Keratinocyte (primary cell): ENCODE measurements at regions not wholly inside any gene's neighbourhood (a gene's known extent, or its start where the extent isn't known, plus 50 kb on each side); places are given as distances from the start of the nearest gene placed in this dataset.

ENCODE experiments used
- DNase-seq: peaks from one replicate; pipeline ENCODE4 v3.0.0-alpha.2; 2011; ENCODE audit warnings: low read depth, missing footprints, low spot score
- FAIRE-seq: peaks from 2 replicates; lab custom pipeline; 2011; peaks lifted over from hg19 to GRCh38; lab: Jason Lieb, UNC
- H2AFZ ChIP-seq: 2 replicates; pipeline ENCODE4 v1.6.0; 2012; ENCODE audit warnings: low read length, control low read depth, inconsistent platforms; ENCODE audit not compliant: control insufficient read depth
- H3K27ac ChIP-seq: 2 replicates; pipeline ENCODE4 v1.5.1; 2011; ENCODE audit warnings: low read length; ENCODE audit not compliant: control insufficient read depth, insufficient read depth
- H3K27me3 ChIP-seq: 3 replicates; pipeline ENCODE4 v1.6.0; 2011; ENCODE audit warnings: low read length; ENCODE audit not compliant: control insufficient read depth, insufficient read depth; ENCODE audit errors: extremely low read depth
- H3K36me3 ChIP-seq, 2 experiments: 2 replicates in 1 of 2; 3 replicates in 1 of 2; pipeline ENCODE4 v1.5.1; 2011; ENCODE audit warnings: low read length in 2 of 2, mild to moderate bottlenecking in 1 of 2; ENCODE audit not compliant: control insufficient read depth in 2 of 2, insufficient read depth in 2 of 2; ENCODE audit errors: extremely low read depth in 1 of 2
- H3K4me1 ChIP-seq: 3 replicates; pipeline ENCODE4 v1.5.1; 2011; ENCODE audit warnings: low read length; ENCODE audit not compliant: control insufficient read depth, insufficient read depth; ENCODE audit errors: extremely low read depth
- H3K4me2 ChIP-seq: 3 replicates; pipeline ENCODE4 v1.6.0; 2011; ENCODE audit warnings: low read depth, low read length; ENCODE audit not compliant: control insufficient read depth, insufficient read depth; ENCODE audit errors: extremely low read depth
- H3K4me3 ChIP-seq, 3 experiments: fragments of 200-600 bp in 1 of 3; sonication (generic) in 1 of 3; 2 replicates in 2 of 3; 3 replicates in 1 of 3; pipeline ENCODE4 v1.5.1; 2011 to 2016; ENCODE audit warnings: low read length in 3 of 3, mild to moderate bottlenecking in 3 of 3, control low read depth in 2 of 3, inconsistent platforms in 1 of 3, low read depth in 1 of 3, mixed read lengths in 1 of 3, mixed run types in 1 of 3, moderate library complexity in 1 of 3; ENCODE audit not compliant: control insufficient read depth in 2 of 3, insufficient read depth in 2 of 3; ENCODE audit errors: extremely low read depth in 1 of 3
- H3K79me2 ChIP-seq: 2 replicates; pipeline ENCODE4 v1.6.0; 2012; ENCODE audit warnings: low read length; ENCODE audit not compliant: control insufficient read depth, insufficient read depth
- H3K9ac ChIP-seq: 3 replicates; pipeline ENCODE4 v1.6.0; 2011; ENCODE audit warnings: low read length; ENCODE audit not compliant: control insufficient read depth, insufficient read depth; ENCODE audit errors: extremely low read depth
- H3K9me1 ChIP-seq: 3 replicates; pipeline ENCODE4 v1.6.0; 2011; ENCODE audit warnings: low read length; ENCODE audit not compliant: control insufficient read depth, insufficient read depth; ENCODE audit errors: extremely low read depth
- H3K9me3 ChIP-seq: 2 replicates; pipeline ENCODE4 v1.5.1; 2012; ENCODE audit warnings: low read depth, low read length; ENCODE audit not compliant: control insufficient read depth
- H4K20me1 ChIP-seq: 3 replicates; pipeline ENCODE4 v1.6.0; 2011; ENCODE audit warnings: low read length; ENCODE audit not compliant: control insufficient read depth, insufficient read depth; ENCODE audit errors: extremely low read depth
- EZH2 ChIP-seq: IDR thresholded peaks from one replicate; pipeline ENCODE4 v1.6.1; 2012; ENCODE audit warnings: inconsistent platforms, mild to moderate bottlenecking, low read length, moderate library complexity
- dilution Hi-C: fragments of 300-500 bp; cut with MboI; formaldehyde crosslinking; loops from one replicate; pipeline ENCODE4 v1.7.0; 2020; ENCODE audit warnings: low sequenced_read_pairs; ENCODE audit not compliant: extremely low pct_ligation_motif_present
- TF ChIP-seq, protein P1 (sequence below), 3 experiments: IDR thresholded peaks in 1 of 3; conservative IDR thresholded peaks in 1 of 3; optimal IDR thresholded peaks in 1 of 3; 2 replicates in 2 of 3; 3 replicates in 1 of 3; pipeline versions ENCODE3 to v1.5.1; 2011; ENCODE audit warnings: low read length in 3 of 3, mild to moderate bottlenecking in 3 of 3, moderate library complexity in 2 of 3, control low read depth in 1 of 3, inconsistent platforms in 1 of 3; ENCODE audit not compliant: insufficient read depth in 2 of 3; ENCODE audit errors: extremely low read depth in 1 of 3

DNA sequence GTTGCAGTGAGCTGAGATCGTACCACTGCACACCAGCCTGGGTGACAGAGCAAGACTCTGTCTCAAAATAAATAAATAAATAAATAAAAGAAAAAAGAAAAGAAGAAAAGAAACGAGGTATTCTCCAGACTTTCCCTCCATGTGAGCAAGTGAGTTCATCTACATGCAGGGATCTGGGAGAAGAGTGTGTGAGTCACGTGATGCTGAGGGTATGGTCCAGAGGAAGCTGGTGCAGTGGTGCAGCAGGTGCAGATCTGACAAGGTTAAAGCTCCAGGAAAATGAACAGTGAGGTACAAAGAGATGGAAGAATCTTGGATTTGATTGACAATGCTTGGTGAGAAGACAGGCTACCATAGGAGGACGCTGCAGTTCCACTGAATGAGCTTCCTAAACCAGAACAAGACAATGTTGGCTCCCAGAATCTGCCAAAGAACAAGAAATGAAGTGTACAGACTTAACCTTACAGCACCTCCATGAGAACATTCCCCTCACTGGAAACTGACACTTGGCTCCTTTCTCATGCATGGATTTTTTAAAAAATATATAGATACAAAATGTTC lies 79.5 kb upstream of the BTBD3 start:
- no peaks in the 10 kb centered on the region for H3K36me3 ChIP-seq
- H3K9ac ChIP-seq, result no peak overlapping the region
- no peak overlapping the region for H3K4me2 ChIP-seq
- no peak for TF ChIP-seq EZH2
- TF ChIP-seq, protein P1, sequence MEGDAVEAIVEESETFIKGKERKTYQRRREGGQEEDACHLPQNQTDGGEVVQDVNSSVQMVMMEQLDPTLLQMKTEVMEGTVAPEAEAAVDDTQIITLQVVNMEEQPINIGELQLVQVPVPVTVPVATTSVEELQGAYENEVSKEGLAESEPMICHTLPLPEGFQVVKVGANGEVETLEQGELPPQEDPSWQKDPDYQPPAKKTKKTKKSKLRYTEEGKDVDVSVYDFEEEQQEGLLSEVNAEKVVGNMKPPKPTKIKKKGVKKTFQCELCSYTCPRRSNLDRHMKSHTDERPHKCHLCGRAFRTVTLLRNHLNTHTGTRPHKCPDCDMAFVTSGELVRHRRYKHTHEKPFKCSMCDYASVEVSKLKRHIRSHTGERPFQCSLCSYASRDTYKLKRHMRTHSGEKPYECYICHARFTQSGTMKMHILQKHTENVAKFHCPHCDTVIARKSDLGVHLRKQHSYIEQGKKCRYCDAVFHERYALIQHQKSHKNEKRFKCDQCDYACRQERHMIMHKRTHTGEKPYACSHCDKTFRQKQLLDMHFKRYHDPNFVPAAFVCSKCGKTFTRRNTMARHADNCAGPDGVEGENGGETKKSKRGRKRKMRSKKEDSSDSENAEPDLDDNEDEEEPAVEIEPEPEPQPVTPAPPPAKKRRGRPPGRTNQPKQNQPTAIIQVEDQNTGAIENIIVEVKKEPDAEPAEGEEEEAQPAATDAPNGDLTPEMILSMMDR (optimal IDR thresholded peaks at IDR 0.05 in 1 of 3, IDR thresholded peaks at IDR 0.05 in 1 of 3, conservative IDR thresholded peaks at IDR 0.05 in 1 of 3; ENCODE audit: extremely low read depth in 1 of 3, insufficient read depth in 2 of 3, low read length in 3 of 3), result peak in 2 of 3 experiments; percentile 26 to 37
- no peaks in the 10 kb centered on the region for H3K79me2 ChIP-seq
- H3K9me1 ChIP-seq, result no peaks in the 10 kb centered on the region
- no peak overlapping the region for H3K4me3 ChIP-seq
- H3K27ac ChIP-seq, result no peak overlapping the region
- no peaks in the 10 kb centered on the region for H3K4me1 ChIP-seq
- dilution Hi-C loops, result no loop called here
- no peaks in the 10 kb centered on the region for H4K20me1 ChIP-seq
- H3K27me3 ChIP-seq, result no peaks in the 10 kb centered on the region
- no peak for DNase-seq
- no peak for FAIRE-seq
- no peaks in the 10 kb centered on the region for H3K9me3 ChIP-seq
- H2AFZ ChIP-seq, result no peak overlapping the region

DNA sequence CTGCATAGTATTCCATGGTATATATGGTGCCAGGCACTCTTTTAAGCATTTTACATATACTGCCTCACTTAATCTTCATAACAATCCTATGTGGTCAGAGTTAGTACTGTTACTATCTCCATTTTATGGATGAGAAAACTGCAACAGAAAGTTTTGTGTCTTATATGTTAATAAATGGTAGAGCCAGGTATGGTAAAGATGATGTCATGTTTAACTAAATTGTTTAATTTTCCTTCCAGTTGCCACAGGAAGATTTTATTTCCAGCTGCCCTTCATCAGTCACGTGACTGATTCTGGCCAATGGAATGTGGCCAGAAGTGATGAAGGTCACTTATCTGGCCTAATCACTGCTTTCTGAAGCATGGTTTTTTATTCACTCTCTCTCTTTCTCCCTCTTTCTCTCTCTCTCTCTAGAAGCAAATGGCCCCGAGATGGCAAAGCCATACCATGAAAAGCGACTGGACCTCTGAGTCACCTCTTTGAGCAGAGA lies 75.7 kb upstream of the BTBD3 start:
- H3K27ac ChIP-seq, result no peak overlapping the region
- no peaks in the 10 kb centered on the region for H3K4me1 ChIP-seq
- H3K4me2 ChIP-seq, result no peak overlapping the region
- H2AFZ ChIP-seq, result no peak overlapping the region
- no peak for DNase-seq
- dilution Hi-C loops, result no loop called here
- H3K79me2 ChIP-seq, result no peaks in the 10 kb centered on the region
- no peak overlapping the region for H3K9ac ChIP-seq
- no peaks in the 10 kb centered on the region for H3K9me1 ChIP-seq
- H3K36me3 ChIP-seq, result no peaks in the 10 kb centered on the region
- no peak overlapping the region for H3K4me3 ChIP-seq
- no peaks in the 10 kb centered on the region for H4K20me1 ChIP-seq
- H3K27me3 ChIP-seq, result no peaks in the 10 kb centered on the region
- TF ChIP-seq, protein P1 (optimal IDR thresholded peaks at IDR 0.05 in 1 of 3, IDR thresholded peaks at IDR 0.05 in 1 of 3, conservative IDR thresholded peaks at IDR 0.05 in 1 of 3; ENCODE audit: extremely low read depth in 1 of 3, insufficient read depth in 2 of 3, low read length in 3 of 3), result no peak
- TF ChIP-seq EZH2, result no peak
- no peak for FAIRE-seq
- no peaks in the 10 kb centered on the region for H3K9me3 ChIP-seq
